NCI-H2107 treated with DMSO at 0.1 percent for 48 hours (cell line): ENCODE measurements at regions not wholly inside any gene's neighbourhood (a gene's known extent, or its start where the extent isn't known, plus 50 kb on each side); places are given as distances from the start of the nearest gene placed in this dataset.
"Not testable (repeated sequence)": the region's sequence is repeated elsewhere in the genome, so short reads cannot be mapped to it uniquely, and the experiment has no call there.

Source experiments
- DNase-seq: peaks from one replicate; lab custom pipeline; 2025; ENCODE audit not compliant: unreplicated experiment; lab: John Stamatoyannopoulos, UW

GRCh38 chrX:99988532-99988931, 421.5 kb downstream of the PCDH19 start:
- not testable (repeated sequence) for DNase-seq

- DNase-seq: no peak
Observed at GRCh38 chrX:99973572-99974226, 436.4 kb downstream of the PCDH19 start.

- DNase-seq: no peak
Observed at GRCh38 chrX:99939883-99940232, 470.2 kb downstream of the PCDH19 start.

- DNase-seq: not testable (repeated sequence)
Observed at GRCh38 chrX:99939206-99939882, 470.7 kb downstream of the PCDH19 start.

GRCh38 chrX:99938464-99938863, 471.6 kb downstream of the PCDH19 start:
- no peak for DNase-seq

- no peak for DNase-seq
Observed at GRCh38 chrX:99933865-99934264, 476.2 kb downstream of the PCDH19 start.

- DNase-seq: peak; percentile 2
Observed at GRCh38 chrX:99914635-99915034, 495.4 kb downstream of the PCDH19 start.

GRCh38 chrX:99913611-99914010, 496.5 kb downstream of the PCDH19 start:
- no peak for DNase-seq

GRCh38 chrX:99909946-99910345, 500.1 kb downstream of the PCDH19 start:
- no peak for DNase-seq

- no peak for DNase-seq
Observed at GRCh38 chrX:99901091-99901490, 509.0 kb downstream of the PCDH19 start.

- no peak for DNase-seq
Observed at GRCh38 chrX:99887918-99888317, 522.2 kb downstream of the PCDH19 start.

- DNase-seq: no peak
Observed at GRCh38 chrX:99857455-99857854, 552.6 kb downstream of the PCDH19 start.

- no peak for DNase-seq
Observed at GRCh38 chrX:99833821-99834220, 576.3 kb downstream of the PCDH19 start.

- no peak for DNase-seq
Observed at GRCh38 chrX:99820197-99820596, 589.9 kb downstream of the PCDH19 start.

GRCh38 chrX:99800016-99800415, 610.1 kb downstream of the PCDH19 start:
- no peak for DNase-seq

- DNase-seq: no peak
Observed at GRCh38 chrX:99798936-99799335, 611.1 kb downstream of the PCDH19 start.

GRCh38 chrX:99795495-99795894, 614.6 kb downstream of the PCDH19 start:
- DNase-seq: no peak

GRCh38 chrX:99782516-99783040, 627.5 kb downstream of the PCDH19 start:
- no peak for DNase-seq

- no peak for DNase-seq
Observed at GRCh38 chrX:99777912-99778311, 632.2 kb downstream of the PCDH19 start.

- DNase-seq: no peak
Observed at GRCh38 chrX:99761731-99762130, 648.3 kb downstream of the PCDH19 start.

GRCh38 chrX:99752776-99753175, 657.3 kb downstream of the PCDH19 start:
- no peak for DNase-seq

- DNase-seq: no peak
Observed at GRCh38 chrX:99750721-99751120, 659.4 kb downstream of the PCDH19 start.

GRCh38 chrX:99722094-99722493, 688.0 kb downstream of the PCDH19 start:
- DNase-seq: no peak
